ENCODE measurements at regions not wholly inside any gene's neighbourhood (a gene's known extent, or its start where the extent isn't known, plus 50 kb on each side); places are given as distances from the start of the nearest gene placed in this dataset.

- DNase-seq = no peak
Observed at GRCh38 chr11:92769112-92769511, 200.3 kb upstream of the MTNR1B start.

- DNase-seq = no peak
Observed at GRCh38 chr11:92770419-92770818, 199.0 kb upstream of the MTNR1B start.

GRCh38 chr11:92770981-92771380 lies 198.5 kb upstream of the MTNR1B start:
- DNase-seq = no peak

- no peak for DNase-seq
Observed at GRCh38 chr11:92771701-92772100, 197.8 kb upstream of the MTNR1B start.

- DNase-seq = no peak
Observed at GRCh38 chr11:92775003-92775676, 194.3 kb upstream of the MTNR1B start.

GRCh38 chr11:92776676-92777075 lies 192.8 kb upstream of the MTNR1B start:
- no peak for DNase-seq

- DNase-seq = no peak
Observed at GRCh38 chr11:92779746-92780145, 189.7 kb upstream of the MTNR1B start.

- no peak for DNase-seq
Observed at GRCh38 chr11:92781151-92781550, 188.3 kb upstream of the MTNR1B start.

- no peak for DNase-seq
Observed at GRCh38 chr11:92782806-92783205, 186.6 kb upstream of the MTNR1B start.

- no peak for DNase-seq
Observed at GRCh38 chr11:92784331-92784730, 185.1 kb upstream of the MTNR1B start.

- no peak for DNase-seq
Observed at GRCh38 chr11:92787638-92788037, 181.8 kb upstream of the MTNR1B start.

GRCh38 chr11:92789761-92790160 lies 179.7 kb upstream of the MTNR1B start:
- DNase-seq = no peak

- no peak for DNase-seq
Observed at GRCh38 chr11:92790366-92790765, 179.1 kb upstream of the MTNR1B start.

- no peak for DNase-seq
Observed at GRCh38 chr11:92790926-92791616, 178.4 kb upstream of the MTNR1B start.

- DNase-seq = no peak
Observed at GRCh38 chr11:92791886-92792285, 177.6 kb upstream of the MTNR1B start.

GRCh38 chr11:92793189-92793588 lies 176.3 kb upstream of the MTNR1B start:
- no peak for DNase-seq

GRCh38 chr11:92794783-92795182 lies 174.7 kb upstream of the MTNR1B start:
- no peak for DNase-seq

GRCh38 chr11:92796744-92797143 lies 172.7 kb upstream of the MTNR1B start:
- no peak for DNase-seq

- no peak for DNase-seq
Observed at GRCh38 chr11:92797874-92798273, 171.6 kb upstream of the MTNR1B start.

- no peak for DNase-seq
Observed at GRCh38 chr11:92801685-92802084, 167.8 kb upstream of the MTNR1B start.

- no peak for DNase-seq
Observed at GRCh38 chr11:92802644-92803043, 166.8 kb upstream of the MTNR1B start.

- DNase-seq = no peak
Observed at GRCh38 chr11:92803391-92803790, 166.1 kb upstream of the MTNR1B start.

- DNase-seq = no peak
Observed at GRCh38 chr11:92804388-92804966, 165.0 kb upstream of the MTNR1B start.

GRCh38 chr11:92808022-92808421 lies 161.4 kb upstream of the MTNR1B start:
- DNase-seq = no peak

Data from NCI-H1417 treated with DMSO at 0.1 percent for 48 hours (cell line).